HG02678 (cell line): ENCODE measurements at regions not wholly inside any gene's neighbourhood (a gene's known extent, or its start where the extent isn't known, plus 50 kb on each side); places are given as distances from the start of the nearest gene placed in this dataset.
"Not testable (repeated sequence)": the region's sequence is repeated elsewhere in the genome, so short reads cannot be mapped to it uniquely, and the experiment has no call there.

Experiments
- ATAC-seq: cut with Tn5 transposase; IDR thresholded peaks from one replicate; pipeline ENCODE4 v1.9.1; 2021; ENCODE audit warnings: mild to moderate bottlenecking, moderate library complexity; ENCODE audit not compliant: unreplicated experiment

- not testable (repeated sequence) for ATAC-seq
Observed at GRCh38 chr4:164277414-164277813, 476.5 kb upstream of the SMIM31 start.

GRCh38 chr4:164287173-164287572 is 466.8 kb upstream of the SMIM31 start:
- no peak for ATAC-seq

- no peak for ATAC-seq
Observed at GRCh38 chr4:164288578-164288977, 465.4 kb upstream of the SMIM31 start.

DNA sequence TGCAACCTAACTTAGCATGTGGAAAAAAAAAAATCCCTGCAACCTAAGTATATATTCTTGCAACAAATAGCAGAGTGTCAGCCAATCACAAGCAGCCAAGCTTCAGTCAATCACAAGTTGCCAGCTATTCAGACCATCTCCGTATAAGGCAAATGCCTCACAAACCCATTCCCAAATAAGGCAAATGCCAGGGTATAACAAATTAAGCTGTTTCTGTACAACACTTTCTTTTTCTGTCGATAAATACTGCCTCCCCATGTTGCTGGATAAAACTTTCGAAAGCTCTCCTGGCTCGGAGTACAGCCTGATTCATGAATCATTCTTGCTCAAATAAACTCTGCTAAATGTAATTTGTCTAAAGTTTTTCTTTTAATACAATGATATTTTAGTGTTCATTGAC is 460.7 kb upstream of the SMIM31 start:
- no peak for ATAC-seq

DNA sequence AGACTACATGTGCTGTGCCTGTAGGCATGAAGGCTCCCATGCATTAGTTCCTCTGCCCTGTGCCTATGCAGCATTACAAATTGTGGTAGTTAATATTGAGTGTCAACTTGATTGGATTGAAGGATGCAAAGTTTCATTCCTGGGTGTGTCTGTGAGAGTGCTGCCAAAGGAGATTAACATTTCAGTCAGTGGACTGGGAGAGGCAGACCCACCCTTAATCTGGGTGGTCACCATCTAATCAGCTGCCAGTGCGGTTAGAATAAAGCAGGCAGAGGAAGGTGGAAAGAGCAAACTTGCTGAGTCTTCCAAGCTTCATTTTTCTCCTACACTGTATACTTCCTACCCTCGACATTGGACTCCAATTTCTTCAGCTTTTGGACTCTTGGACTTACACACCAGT is 460.2 kb upstream of the SMIM31 start:
- no peak for ATAC-seq

GRCh38 chr4:164301430-164301829 is 452.5 kb upstream of the SMIM31 start:
- ATAC-seq = no peak

- ATAC-seq = peak; percentile 81
Observed at GRCh38 chr4:164304101-164304639, 449.8 kb upstream of the SMIM31 start.

DNA sequence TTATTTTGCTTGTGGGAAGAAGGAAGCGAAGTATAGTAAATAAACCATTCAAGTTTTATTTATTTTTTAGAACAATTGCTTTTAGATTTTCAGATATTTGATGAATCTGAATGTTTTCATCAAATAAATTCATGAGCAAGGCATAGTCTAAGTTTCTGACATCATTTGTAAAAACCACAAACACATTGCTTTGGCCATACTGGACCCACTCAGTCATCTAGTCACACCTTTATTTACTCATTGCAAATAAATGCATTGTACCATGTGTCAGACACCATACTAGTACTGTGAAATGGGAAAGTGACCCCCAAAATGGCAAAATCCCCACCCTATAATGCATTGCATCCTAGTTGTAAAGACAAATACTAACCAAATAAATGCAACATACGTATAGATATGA is 449.1 kb upstream of the SMIM31 start:
- ATAC-seq = no peak

DNA sequence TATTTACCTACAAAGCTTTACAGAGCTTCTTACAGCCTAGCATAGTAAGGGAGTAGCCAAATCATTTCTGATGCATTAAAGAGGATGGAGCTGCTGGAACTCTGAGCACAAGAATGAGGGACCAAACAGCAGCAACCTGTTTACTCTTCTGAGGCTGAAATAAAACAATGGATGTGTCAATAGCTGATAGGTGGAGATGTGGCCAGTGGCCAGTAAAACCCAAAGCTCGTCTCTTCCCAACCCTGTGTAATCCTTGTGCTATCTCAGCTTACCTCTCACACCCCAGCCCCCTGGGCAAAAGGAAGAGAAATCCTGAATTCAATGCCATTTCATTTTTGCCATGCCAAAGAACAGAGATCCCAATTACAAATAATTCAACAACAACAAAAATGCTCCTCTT is 446.7 kb upstream of the SMIM31 start:
- no peak for ATAC-seq

- no peak for ATAC-seq
Observed at GRCh38 chr4:164312671-164313070, 441.3 kb upstream of the SMIM31 start.

GRCh38 chr4:164313853-164314252 is 440.1 kb upstream of the SMIM31 start:
- ATAC-seq = no peak

- ATAC-seq = no peak
Observed at GRCh38 chr4:164318350-164318749, 435.6 kb upstream of the SMIM31 start.

GRCh38 chr4:164319688-164320087 is 434.2 kb upstream of the SMIM31 start:
- ATAC-seq = no peak

DNA sequence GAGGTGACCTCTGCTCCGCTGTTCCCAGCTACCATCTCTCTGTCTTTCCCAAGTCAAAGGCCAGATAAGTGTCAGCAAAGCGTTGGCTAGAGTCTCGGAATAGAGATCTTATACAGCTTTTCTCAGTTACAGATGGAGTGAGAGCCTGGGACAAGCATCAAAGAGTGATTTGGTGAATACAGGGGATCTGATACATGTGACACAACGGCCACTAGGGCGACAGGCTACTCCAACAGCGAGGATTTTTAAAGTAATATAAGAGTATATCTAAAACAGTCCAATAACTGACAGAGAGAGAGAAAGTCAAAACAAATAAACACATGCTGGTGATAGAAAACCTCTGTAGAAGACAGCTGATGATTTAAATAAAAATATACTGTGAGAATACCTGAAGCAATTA is 433.1 kb upstream of the SMIM31 start:
- no peak for ATAC-seq

DNA sequence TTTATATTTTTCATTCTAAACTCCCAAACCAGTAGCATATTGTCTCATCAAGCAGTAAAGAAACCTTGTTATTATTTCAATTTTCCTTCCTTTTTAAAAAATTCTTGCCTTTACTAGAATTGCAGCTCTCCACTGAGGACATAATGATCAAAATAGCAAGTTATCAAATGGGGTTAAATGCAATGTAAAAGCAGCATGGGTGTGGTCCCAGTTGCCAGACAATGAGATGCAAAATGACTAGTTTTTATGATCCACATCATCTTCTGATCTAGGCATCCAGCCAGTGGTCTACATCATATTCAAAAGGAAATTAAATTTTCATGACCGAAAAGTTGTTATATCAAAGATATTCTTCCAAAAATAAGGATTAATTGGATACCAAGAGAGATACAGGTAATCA is 427.9 kb upstream of the SMIM31 start:
- ATAC-seq = no peak

DNA sequence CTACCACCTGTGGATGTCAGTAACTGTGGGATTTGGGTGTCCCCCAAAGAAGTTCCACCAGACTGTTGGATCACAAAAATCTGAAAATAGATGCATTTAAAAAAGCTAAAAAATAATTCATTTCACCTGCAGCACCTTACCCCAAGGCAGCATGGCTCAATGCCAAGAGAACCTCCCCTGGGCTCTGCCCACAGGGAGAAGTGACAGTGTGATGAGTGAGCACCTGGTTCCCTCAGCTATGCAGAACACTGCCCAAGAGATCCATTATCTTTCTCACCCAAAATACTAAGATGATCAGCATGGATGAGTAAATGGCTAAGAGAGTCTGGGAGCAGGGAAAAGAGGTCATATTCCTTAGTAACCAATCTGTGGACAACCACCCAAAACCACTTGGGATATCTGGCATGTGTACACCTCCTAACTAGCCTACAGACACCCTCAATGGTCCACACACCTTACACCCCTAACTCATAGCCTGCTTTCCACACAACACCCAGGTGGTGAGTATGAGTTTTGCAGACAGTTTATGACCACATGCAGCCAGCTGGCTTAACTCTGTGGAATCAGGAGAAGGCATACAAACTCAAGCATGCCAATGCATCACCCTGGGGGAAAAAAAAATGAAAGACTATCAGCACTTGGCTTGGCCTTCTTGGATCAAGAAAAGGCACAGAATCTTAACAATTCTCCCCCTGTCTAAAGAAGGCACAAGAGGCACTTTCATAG is 416.5 kb upstream of the SMIM31 start:
- ATAC-seq = no peak

- no peak for ATAC-seq
Observed at GRCh38 chr4:164343472-164343976, 410.4 kb upstream of the SMIM31 start.

- ATAC-seq = no peak
Observed at GRCh38 chr4:164345756-164346155, 408.2 kb upstream of the SMIM31 start.

DNA sequence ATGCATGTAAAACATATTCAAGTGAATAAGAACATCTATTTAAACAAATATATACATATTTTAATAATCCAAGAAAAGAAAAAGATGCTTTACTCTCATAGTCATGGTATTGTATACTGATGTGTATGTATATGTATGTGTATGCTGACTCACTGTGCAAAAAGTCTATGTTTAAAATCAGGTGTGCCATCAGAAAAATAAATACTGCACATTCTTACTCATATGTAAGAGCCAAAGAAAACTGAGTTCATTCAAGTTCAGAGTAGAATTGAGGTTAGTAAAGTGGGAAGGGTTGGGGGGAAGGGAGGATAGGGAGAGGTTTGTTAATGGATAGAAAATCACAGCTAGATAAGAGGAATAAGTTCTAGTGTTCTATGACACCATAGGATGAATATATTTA is 403.9 kb upstream of the SMIM31 start:
- ATAC-seq = no peak

DNA sequence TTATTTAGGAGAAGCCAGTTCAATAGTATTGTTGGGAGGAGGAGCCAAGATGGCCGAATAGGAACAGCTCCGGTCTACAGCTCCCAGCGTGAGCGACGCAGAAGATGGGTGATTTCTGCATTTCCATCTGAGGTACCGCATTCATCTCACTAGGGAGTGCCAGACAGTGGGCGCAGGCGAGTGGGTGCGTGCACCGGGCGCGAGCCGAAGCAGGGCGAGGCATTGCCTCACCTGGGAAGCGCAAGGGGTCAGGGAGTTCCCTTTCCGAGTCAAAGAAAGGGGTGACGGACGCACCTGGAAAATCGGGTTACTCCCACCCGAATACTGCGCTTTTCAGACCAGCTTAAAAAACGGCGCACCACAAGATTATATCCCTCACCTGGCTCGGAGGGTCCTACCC is 403.2 kb upstream of the SMIM31 start:
- ATAC-seq = not testable (repeated sequence)

DNA sequence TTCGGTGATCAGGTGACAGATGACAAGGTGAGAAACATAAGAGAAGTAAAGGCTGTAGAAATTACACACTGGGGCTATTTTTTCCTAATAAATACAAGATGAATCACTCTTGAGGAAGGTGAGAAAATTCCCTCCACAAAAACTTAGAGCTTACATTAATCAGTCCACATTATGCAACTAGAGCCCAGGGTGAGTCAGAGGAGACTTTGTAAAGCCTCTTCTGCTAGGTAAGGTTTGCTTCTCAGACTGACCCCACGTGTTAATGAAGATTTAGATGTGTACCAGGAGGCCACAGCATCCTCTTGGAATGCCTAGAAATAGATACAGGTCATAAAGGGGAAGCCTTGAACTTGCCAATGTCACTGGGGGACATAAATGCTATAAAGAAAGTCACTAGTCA is 396.0 kb upstream of the SMIM31 start:
- ATAC-seq = no peak

DNA sequence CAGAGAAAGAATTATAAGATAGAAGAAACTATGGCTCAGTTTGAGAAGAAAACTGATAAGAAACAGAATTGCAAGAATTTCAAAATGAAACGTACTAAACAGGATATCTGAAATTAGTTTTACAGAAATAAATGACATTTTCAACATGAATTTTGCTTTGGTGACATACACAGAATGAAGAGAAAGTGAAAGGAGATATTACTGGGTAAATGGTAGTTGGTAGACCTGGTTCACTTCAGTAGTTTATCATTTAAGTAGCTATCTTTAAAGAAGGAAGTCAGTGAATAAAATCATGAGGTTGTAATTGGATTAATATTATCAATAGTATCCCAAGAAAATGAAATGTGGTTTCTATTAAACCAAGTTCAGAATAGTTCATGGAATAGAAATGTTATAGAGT is 395.5 kb upstream of the SMIM31 start:
- no peak for ATAC-seq

- no peak for ATAC-seq
Observed at GRCh38 chr4:164359881-164360280, 394.1 kb upstream of the SMIM31 start.
